NCI-H82 treated with DMSO at 0.1 percent for 48 hours (cell line): ENCODE measurements at regions not wholly inside any gene's neighbourhood (a gene's known extent, or its start where the extent isn't known, plus 50 kb on each side); places are given as distances from the start of the nearest gene placed in this dataset.

Source experiments
- DNase-seq: peaks from one replicate; lab custom pipeline; 2025; ENCODE audit not compliant: unreplicated experiment; lab: John Stamatoyannopoulos, UW

GRCh38 chr5:53211799-53212198 lies 102.2 kb upstream of the MOCS2 start:
- no peak for DNase-seq

GRCh38 chr5:53219174-53219573 lies 109.6 kb upstream of the MOCS2 start:
- DNase-seq: no peak

- no peak for DNase-seq
Observed at GRCh38 chr5:53219610-53220009, 110.1 kb upstream of the MOCS2 start.

GRCh38 chr5:53233645-53234405 lies 124.3 kb upstream of the MOCS2 start:
- no peak for DNase-seq

- no peak for DNase-seq
Observed at GRCh38 chr5:53236683-53237082, 127.1 kb upstream of the MOCS2 start.

- DNase-seq: no peak
Observed at GRCh38 chr5:53237876-53238275, 128.3 kb upstream of the MOCS2 start.

- no peak for DNase-seq
Observed at GRCh38 chr5:53239301-53239990, 129.9 kb upstream of the MOCS2 start.

- DNase-seq: no peak
Observed at GRCh38 chr5:53240661-53241060, 131.1 kb upstream of the MOCS2 start.

GRCh38 chr5:53241572-53241971 lies 132.0 kb upstream of the MOCS2 start:
- no peak for DNase-seq

GRCh38 chr5:53243403-53243802 lies 133.8 kb upstream of the MOCS2 start:
- DNase-seq: no peak

- DNase-seq: no peak
Observed at GRCh38 chr5:53246042-53246836, 136.7 kb upstream of the MOCS2 start.

- DNase-seq: no peak
Observed at GRCh38 chr5:53249529-53250200, 140.1 kb upstream of the MOCS2 start.

GRCh38 chr5:53250201-53250550 lies 140.6 kb upstream of the MOCS2 start:
- no peak for DNase-seq

- no peak for DNase-seq
Observed at GRCh38 chr5:53253421-53253871, 143.9 kb upstream of the MOCS2 start.

- no peak for DNase-seq
Observed at GRCh38 chr5:53256746-53257145, 147.2 kb upstream of the MOCS2 start.

- DNase-seq: no peak
Observed at GRCh38 chr5:53257806-53258373, 148.3 kb upstream of the MOCS2 start.

- no peak for DNase-seq
Observed at GRCh38 chr5:53259176-53259575, 149.6 kb upstream of the MOCS2 start.

GRCh38 chr5:53260446-53260845 lies 150.9 kb upstream of the MOCS2 start:
- DNase-seq: no peak

- DNase-seq: no peak
Observed at GRCh38 chr5:53261245-53261644, 151.7 kb upstream of the MOCS2 start.

- no peak for DNase-seq
Observed at GRCh38 chr5:53262348-53262970, 152.9 kb upstream of the MOCS2 start.
